Loucy (cell line): ENCODE measurements at regions not wholly inside any gene's neighbourhood (a gene's known extent, or its start where the extent isn't known, plus 50 kb on each side); places are given as distances from the start of the nearest gene placed in this dataset.

ENCODE experiments used
- CTCF ChIP-seq: fragments of 200-600 bp; sonication (generic); conservative IDR thresholded peaks from 2 replicates; pipeline ENCODE4 v1.5.1; 2014; ENCODE audit warnings: mild to moderate bottlenecking, antibody characterized with exemption, low read length
- EZH2phosphoT487 ChIP-seq: fragments of 200-600 bp; IDR thresholded peaks from 2 replicates; pipeline ENCODE4 v1.6.1; 2018; ENCODE audit warnings: antibody characterized with exemption, mild to moderate bottlenecking, moderate library complexity, borderline replicate concordance

GRCh38 chr12:32034045-32034444, 72.6 kb upstream of the BICD1 start:
- TF ChIP-seq CTCF (no peak), EZH2phosphoT487 (no peak)
